GM21515 (cell line): ENCODE measurements at regions not wholly inside any gene's neighbourhood (a gene's known extent, or its start where the extent isn't known, plus 50 kb on each side); places are given as distances from the start of the nearest gene placed in this dataset.
"Not testable (repeated sequence)": the region's sequence is repeated elsewhere in the genome, so short reads cannot be mapped to it uniquely, and the experiment has no call there.

Experiments
- ATAC-seq: cut with Tn5 transposase; IDR thresholded peaks from one replicate; pipeline ENCODE4 v1.9.1; 2021; ENCODE audit not compliant: unreplicated experiment

DNA sequence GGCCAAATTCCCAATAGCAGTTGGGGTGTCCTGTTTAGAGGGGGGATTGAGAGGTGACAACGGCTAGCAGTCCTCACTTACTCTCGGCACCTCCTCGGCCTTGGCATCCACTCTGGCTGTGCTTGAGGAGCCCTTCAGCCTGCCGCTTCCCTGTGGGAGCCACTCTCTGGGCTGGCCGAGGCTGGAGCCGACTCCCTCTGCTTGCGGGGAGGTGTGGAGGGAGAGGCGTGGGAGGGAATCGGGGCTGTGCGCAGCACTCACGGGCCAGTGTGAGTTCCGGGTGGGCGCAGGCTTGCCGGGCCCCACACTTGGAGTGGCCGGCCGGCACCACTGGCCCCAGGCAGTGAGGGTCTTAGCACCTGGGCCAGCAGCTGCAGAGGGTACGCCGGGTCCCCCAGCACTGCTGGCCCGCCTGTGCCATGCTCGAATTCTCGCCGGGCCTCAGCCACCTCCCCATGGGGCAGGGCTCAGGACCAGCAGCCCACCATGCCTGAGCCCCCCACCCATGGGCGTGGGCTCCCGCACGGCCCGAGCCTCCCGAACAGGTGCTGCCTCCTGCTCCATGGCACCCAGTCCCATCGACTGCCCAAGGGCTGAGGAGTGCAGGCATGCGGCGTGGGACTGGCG lies 705.9 kb upstream of the ZNF804A start:
- ATAC-seq, result no peak

- ATAC-seq, result no peak
Observed at GRCh38 chr2:183898641-183899040, 699.7 kb upstream of the ZNF804A start.

DNA sequence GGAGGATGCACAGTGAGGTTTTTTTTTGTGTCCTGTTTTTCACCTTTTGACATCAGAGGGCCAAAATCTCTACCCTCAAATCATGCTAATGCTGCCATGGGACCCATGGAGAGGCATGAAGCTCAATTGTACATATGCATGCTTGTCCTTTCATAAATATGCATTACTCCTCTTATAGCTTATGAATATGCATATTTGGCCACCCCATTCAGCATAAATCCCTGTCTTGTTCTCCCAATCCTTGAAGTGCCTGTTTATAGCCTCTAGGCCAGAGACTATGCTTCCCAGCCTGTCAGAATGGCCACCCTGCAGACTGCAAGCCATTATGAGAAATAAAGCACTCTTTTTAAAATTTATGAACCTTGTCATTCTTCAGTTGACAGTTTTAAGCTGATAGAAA lies 696.4 kb upstream of the ZNF804A start:
- ATAC-seq, result no peak

DNA sequence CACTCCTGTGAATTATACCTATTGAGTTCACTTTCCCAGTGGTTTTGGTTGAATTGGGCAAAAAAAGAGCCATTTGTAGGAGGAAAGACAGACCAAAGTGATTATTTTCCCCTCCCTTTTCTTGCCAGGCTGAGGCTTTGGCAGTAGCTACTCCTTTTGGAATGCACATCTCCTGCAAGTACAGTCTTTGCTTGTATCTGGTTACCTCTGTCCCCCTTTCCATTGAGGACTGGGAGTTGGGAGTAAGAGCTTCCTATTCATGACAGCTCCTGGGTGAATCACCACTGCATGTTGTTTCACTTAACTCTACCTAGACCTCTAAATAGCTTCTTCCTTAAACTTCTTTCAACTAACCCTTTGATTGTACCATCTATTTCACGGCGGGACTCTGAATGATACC lies 695.3 kb upstream of the ZNF804A start:
- ATAC-seq, result no peak

GRCh38 chr2:183916041-183916440 lies 682.3 kb upstream of the ZNF804A start:
- not testable (repeated sequence) for ATAC-seq

DNA sequence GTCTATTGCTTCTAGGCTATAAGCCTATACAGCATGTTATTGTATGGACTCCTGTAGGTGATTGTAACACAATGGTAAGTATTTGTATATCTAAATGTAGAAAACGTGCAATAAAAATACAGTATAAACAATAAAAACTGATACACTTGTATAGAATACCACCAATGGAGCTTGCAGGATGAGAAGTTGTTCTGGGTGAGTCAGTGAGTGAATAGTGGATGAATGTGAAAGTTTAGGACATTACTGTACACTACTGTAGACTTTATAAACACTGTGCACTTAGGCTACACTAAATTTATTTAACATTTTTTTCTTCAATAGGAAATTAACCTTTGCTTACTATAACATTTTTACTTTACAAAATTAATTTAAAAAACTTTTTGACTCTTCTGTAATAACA lies 679.2 kb upstream of the ZNF804A start:
- no peak for ATAC-seq

DNA sequence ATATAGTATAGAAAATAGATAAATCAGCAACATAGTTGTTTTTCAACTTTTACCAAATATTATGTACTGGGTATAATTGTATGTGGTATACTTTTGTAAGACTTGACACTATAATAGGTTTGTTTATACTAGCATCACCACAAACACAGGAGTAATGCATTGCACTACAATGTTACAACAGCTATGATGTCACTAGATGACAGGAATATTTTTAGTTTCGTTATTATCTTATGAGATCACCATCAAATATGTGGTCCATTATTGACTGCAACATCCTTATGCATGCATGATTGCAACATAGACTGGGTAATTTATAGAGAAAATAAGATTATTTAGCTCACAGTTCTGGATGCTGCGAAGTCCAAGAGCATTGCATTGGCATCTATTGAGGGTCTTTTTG lies 678.4 kb upstream of the ZNF804A start:
- no peak for ATAC-seq

- no peak for ATAC-seq
Observed at GRCh38 chr2:183925281-183925680, 673.0 kb upstream of the ZNF804A start.

DNA sequence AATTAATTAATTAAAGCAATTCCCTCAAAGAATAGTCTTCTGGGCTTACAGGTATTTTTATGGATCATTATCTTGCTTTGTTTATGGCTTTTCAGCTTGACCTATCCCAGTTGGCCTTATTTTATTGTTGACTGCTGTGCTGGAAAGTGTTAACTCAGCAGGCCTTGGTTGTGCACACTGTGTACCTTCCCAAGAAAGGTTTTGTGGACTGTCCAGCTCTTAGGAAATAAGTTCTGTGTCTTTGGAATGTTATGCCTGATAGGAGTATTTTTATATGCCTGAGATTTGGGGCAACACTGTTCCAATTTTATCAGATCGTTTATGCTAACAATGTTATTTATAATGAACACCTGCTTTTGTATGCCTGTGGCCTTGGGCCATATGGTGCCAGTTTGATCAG lies 671.9 kb upstream of the ZNF804A start:
- ATAC-seq, result no peak

- ATAC-seq, result no peak
Observed at GRCh38 chr2:183927406-183928325, 670.7 kb upstream of the ZNF804A start.

DNA sequence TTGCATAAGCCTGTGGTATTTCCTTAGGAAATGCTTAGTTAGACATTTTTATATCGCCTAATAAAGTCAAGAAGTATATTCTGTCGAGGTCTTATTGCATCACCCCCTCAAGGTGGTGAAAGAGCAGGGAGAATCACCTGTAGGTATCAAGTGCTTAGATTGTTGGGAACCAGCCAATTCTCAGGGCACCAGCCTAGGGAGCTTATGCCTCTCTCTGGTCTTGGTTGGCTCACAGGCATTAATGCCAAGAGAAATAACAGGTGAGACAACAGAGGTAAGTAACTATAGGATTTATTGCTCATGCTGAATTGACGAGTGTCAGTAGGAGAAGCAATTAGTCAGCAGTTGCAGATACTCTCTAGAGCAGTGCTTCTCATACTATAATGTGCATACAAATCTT lies 663.3 kb upstream of the ZNF804A start:
- ATAC-seq, result no peak

DNA sequence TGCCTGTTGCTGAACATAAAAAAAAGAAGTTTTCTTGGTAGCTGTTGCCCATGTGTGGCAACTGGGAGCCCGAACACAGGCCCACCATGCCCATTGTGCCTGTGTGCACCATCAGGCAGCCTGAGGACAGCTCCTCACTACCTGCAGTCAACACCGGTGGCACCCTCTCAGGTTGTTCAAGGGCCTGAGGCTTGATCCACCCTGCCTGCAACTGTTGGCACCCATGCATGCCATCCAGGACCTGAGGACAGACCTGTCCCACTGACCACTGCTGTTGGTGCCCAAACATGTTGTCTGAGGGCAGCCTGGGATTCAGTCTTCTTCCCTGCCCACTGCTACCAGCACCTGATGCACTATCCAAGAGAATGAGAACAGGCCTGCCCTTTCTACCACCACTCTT lies 661.1 kb upstream of the ZNF804A start:
- ATAC-seq, result no peak

DNA sequence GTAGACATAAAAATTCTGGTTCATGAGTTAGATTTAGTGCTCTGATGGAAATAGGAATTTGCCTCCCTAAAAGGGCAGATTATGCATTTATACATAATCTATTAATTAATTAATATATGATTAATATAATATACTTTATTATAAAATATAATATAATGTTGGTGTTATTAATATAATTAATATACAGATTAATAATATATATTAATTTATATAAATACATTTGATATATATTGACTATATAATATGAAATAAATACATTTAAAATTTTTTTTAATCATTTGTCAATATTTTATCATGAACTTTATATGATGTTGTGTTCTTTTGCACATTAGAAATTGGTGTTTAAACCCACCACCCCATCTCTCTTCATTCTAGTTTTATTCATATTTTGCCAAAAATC lies 652.1 kb upstream of the ZNF804A start:
- ATAC-seq, result no peak

- no peak for ATAC-seq
Observed at GRCh38 chr2:183948861-183949260, 649.5 kb upstream of the ZNF804A start.

DNA sequence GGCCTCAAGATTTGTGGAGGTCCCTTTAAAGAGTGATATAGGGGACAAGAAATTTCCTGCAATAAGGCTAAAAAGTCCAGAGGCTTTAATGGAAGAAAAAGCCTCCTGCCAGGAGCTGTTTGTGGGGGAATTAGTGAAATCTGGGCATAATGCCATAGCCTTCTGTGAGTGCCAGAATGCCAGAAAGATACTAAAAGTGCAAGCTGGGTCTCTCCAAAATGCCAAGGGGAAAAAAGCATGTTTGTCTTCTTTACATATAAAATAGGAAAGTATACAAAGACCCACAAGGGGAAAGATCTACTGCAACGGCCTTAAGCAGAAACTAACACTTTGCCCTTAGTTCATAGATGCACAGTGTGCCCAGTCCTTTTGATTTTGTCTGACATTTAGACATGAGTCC lies 647.7 kb upstream of the ZNF804A start:
- no peak for ATAC-seq

- ATAC-seq, result no peak
Observed at GRCh38 chr2:183951630-183952029, 646.7 kb upstream of the ZNF804A start.

- ATAC-seq, result no peak
Observed at GRCh38 chr2:183952741-183953140, 645.6 kb upstream of the ZNF804A start.

GRCh38 chr2:183963609-183964008 lies 634.7 kb upstream of the ZNF804A start:
- no peak for ATAC-seq

DNA sequence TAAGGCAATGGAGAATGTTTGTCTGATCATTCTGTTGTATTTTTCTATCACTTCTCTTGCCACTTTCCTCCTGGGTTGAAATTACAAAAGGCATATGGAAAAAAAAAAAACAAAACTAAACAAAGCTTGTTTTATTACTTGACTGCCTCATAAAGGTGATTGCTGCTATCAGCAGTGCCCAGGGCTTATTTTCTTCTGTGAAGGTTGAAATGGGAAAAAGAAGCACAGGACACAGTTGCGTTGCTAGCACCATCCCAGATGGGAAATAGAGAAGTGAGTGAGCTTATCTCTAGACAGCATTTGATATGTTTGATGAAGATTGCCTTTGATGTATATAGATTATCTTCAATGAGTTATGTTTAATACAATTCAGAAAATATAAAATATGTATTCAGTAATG lies 633.8 kb upstream of the ZNF804A start:
- no peak for ATAC-seq

GRCh38 chr2:183967756-183968155 lies 630.6 kb upstream of the ZNF804A start:
- no peak for ATAC-seq

DNA sequence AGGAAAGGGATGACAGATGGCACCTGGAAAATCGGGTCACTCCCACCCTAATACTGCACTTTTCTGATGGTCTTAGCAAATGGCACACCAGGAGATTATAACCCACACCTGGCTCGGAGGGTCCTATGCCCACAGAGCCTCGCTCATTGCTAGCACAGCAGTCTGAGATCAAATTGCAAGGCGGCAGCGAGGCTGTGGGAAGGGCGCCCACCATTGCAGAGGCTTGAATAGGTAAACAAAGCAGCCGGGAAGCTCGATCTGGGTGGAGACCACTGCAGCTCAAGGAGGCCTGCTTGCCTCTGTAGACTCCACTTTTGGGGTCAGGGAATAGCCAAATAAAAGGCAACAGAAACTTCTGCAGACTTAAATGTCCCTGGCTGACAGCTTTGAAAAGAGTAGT lies 622.7 kb upstream of the ZNF804A start:
- not testable (repeated sequence) for ATAC-seq

DNA sequence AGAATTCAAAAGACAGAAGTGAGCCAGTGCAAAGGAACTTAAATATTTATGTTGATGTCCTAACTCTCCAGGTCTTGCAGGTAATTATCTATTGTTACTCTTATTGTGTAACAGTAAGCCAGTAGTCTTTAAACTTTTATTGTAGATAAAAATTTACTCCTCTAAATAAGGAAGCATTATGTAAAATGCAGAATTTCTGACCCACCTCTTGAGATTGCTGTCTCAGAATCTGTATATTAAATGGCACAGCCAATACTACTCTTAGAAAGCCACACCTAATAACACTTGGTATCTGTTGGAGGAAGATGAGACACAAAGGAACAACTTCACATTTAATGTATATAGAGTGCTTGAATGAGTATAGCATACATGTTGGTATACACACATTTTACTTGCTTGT lies 613.5 kb upstream of the ZNF804A start:
- no peak for ATAC-seq

GRCh38 chr2:183991968-183992367 lies 606.4 kb upstream of the ZNF804A start:
- ATAC-seq, result no peak
